Chondrocyte (in vitro differentiated cells): ENCODE measurements at regions not wholly inside any gene's neighbourhood (a gene's known extent, or its start where the extent isn't known, plus 50 kb on each side); places are given as distances from the start of the nearest gene placed in this dataset.

Experiments
- DNase-seq: peaks from one replicate; pipeline ENCODE4 v3.0.0; 2021; ENCODE audit warnings: mixed read lengths, low spot score
- H3K27ac Mint-ChIP-seq: one replicate; pipeline ENCODE4 v1.8.0; 2021; ENCODE audit warnings: mild to moderate bottlenecking, moderate library complexity, mixed read lengths; ENCODE audit not compliant: unreplicated experiment
- H3K27me3 Mint-ChIP-seq: 2 replicates; pipeline ENCODE4 v1.8.0; 2021; ENCODE audit warnings: low read depth, mixed read lengths
- H3K36me3 Mint-ChIP-seq: 2 replicates; pipeline ENCODE4 v1.8.0; 2021; ENCODE audit warnings: low read depth, mixed read lengths
- H3K4me1 Mint-ChIP-seq: 2 replicates; pipeline ENCODE4 v1.8.0; 2021; ENCODE audit warnings: low read depth, mild to moderate bottlenecking, mixed read lengths
- H3K4me3 Mint-ChIP-seq: one replicate; pipeline ENCODE4 v1.8.0; 2021; ENCODE audit warnings: mild to moderate bottlenecking, moderate library complexity, mixed read lengths; ENCODE audit not compliant: unreplicated experiment
- H3K9me3 Mint-ChIP-seq: 2 replicates; pipeline ENCODE4 v1.8.0; 2021; ENCODE audit warnings: low read depth, mixed read lengths
- TF ChIP-seq, protein P1 (sequence below): fragments of 200-600 bp; sonication (generic); IDR thresholded peaks from 2 replicates; pipeline ENCODE4 v1.5.0; 2021; ENCODE audit warnings: antibody characterized with exemption, mild to moderate bottlenecking, moderate library complexity

DNA sequence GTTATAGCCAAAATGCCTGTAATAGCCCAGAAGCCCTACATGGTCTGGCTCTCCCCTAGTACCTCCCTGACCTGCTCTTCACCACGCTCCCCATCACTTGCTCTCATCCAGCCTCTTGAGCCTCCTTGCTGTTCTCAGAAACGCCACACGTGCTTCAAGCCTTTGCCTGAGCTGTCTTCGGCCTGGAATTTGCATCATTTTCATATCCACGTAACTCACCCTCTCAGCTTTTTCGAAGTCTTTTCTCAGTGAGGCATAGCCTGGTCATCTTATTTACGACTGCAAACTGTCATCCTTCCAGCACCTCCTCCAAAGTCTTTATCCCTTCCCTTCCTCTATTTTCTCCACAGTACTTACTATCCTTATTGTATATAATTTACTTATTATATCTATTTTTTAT is 151.0 kb upstream of the AHR start:
- DNase-seq: no peak
- TF ChIP-seq, protein P1, sequence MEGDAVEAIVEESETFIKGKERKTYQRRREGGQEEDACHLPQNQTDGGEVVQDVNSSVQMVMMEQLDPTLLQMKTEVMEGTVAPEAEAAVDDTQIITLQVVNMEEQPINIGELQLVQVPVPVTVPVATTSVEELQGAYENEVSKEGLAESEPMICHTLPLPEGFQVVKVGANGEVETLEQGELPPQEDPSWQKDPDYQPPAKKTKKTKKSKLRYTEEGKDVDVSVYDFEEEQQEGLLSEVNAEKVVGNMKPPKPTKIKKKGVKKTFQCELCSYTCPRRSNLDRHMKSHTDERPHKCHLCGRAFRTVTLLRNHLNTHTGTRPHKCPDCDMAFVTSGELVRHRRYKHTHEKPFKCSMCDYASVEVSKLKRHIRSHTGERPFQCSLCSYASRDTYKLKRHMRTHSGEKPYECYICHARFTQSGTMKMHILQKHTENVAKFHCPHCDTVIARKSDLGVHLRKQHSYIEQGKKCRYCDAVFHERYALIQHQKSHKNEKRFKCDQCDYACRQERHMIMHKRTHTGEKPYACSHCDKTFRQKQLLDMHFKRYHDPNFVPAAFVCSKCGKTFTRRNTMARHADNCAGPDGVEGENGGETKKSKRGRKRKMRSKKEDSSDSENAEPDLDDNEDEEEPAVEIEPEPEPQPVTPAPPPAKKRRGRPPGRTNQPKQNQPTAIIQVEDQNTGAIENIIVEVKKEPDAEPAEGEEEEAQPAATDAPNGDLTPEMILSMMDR: no peak
- H3K27me3 Mint-ChIP-seq: no peaks in the 10 kb centered on the region
- H3K4me3 Mint-ChIP-seq: no peak overlapping the region
- no peak overlapping the region for H3K27ac Mint-ChIP-seq
- H3K9me3 Mint-ChIP-seq: no peaks in the 10 kb centered on the region
- H3K36me3 Mint-ChIP-seq: no peaks in the 10 kb centered on the region
- H3K4me1 Mint-ChIP-seq: peaks cover 39% of the 10 kb centered on the region

- DNase-seq: no peak
- TF ChIP-seq, protein P1: no peak
- no peak overlapping the region for H3K4me3 Mint-ChIP-seq
- no peaks in the 10 kb centered on the region for H3K27me3 Mint-ChIP-seq
- H3K27ac Mint-ChIP-seq: no peak overlapping the region
- peaks cover 15% of the 10 kb centered on the region for H3K4me1 Mint-ChIP-seq
- no peaks in the 10 kb centered on the region for H3K36me3 Mint-ChIP-seq
- H3K9me3 Mint-ChIP-seq: no peaks in the 10 kb centered on the region
These were observed 148.4 kb upstream of the AHR start for GRCh38 chr7:17150018-17150417.

GRCh38 chr7:17152721-17153120 is 145.7 kb upstream of the AHR start:
- Mint-ChIP-seq H3K36me3 (no peaks in the 10 kb centered on the region), H3K4me3 (no peak overlapping the region), H3K27me3 (no peaks in the 10 kb centered on the region), H3K27ac (no peak overlapping the region), H3K9me3 (no peaks in the 10 kb centered on the region), H3K4me1 (no peaks in the 10 kb centered on the region)
- DNase-seq: no peak
- TF ChIP-seq, protein P1: no peak

- H3K36me3 Mint-ChIP-seq: no peaks in the 10 kb centered on the region
- no peaks in the 10 kb centered on the region for H3K27me3 Mint-ChIP-seq
- no peaks in the 10 kb centered on the region for H3K4me1 Mint-ChIP-seq
- TF ChIP-seq, protein P1: no peak
- no peak for DNase-seq
- no peaks in the 10 kb centered on the region for H3K9me3 Mint-ChIP-seq
- H3K27ac Mint-ChIP-seq: no peak overlapping the region
- H3K4me3 Mint-ChIP-seq: no peak overlapping the region
These were observed 144.9 kb upstream of the AHR start for GRCh38 chr7:17153536-17153935.

DNA sequence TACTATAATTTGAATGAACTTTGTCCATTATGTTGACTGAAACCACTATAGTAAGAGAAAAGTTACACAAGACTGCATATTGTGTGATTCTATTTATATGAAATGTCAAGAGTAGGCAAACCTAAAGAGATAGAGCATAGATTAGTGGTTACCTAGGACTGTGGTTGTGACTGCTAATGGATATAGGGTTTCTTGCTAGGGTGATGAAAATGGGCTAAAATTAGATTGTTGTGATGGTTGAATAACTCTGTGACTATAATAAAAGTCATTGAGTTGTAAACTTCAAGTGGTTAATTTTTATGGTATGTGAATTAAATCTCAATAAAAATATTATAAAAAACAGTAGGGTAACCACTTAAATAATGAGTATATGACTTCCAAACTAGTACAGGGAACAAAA is 142.9 kb upstream of the AHR start:
- H3K4me1 Mint-ChIP-seq: no peaks in the 10 kb centered on the region
- H3K27ac Mint-ChIP-seq: no peak overlapping the region
- H3K4me3 Mint-ChIP-seq: no peak overlapping the region
- H3K36me3 Mint-ChIP-seq: no peaks in the 10 kb centered on the region
- H3K27me3 Mint-ChIP-seq: no peaks in the 10 kb centered on the region
- H3K9me3 Mint-ChIP-seq: no peaks in the 10 kb centered on the region
- DNase-seq: no peak
- TF ChIP-seq, protein P1: no peak
